Vagina (tissue), 2 donors: ENCODE measurements at regions not wholly inside any gene's neighbourhood (a gene's known extent, or its start where the extent isn't known, plus 50 kb on each side); places are given as distances from the start of the nearest gene placed in this dataset.

ENCODE experiments used
- DNase-seq, 2 donors: peaks; one replicate each; pipeline ENCODE4 v3.0.0-alpha.2; 2017; ENCODE audit errors: extremely low spot score in 2 of 2
- H3K27ac ChIP-seq: fragments of 200-600 bp; sonication (generic); one replicate; pipeline ENCODE4 v1.5.1; 2019
- H3K27me3 ChIP-seq: fragments of 200-600 bp; sonication (generic); one replicate; pipeline ENCODE4 v1.5.1; 2019
- H3K36me3 ChIP-seq, 2 donors: fragments of 200-600 bp; sonication (generic); one replicate each; pipeline ENCODE4 v1.5.1; 2017 to 2019
- H3K4me1 ChIP-seq: fragments of 200-600 bp; sonication (generic); one replicate; pipeline ENCODE4 v1.5.1; 2019
- H3K4me3 ChIP-seq, 2 donors: fragments of 200-600 bp; sonication (generic); 1 replicate in 1 of 2; 2 replicates in 1 of 2; pipeline ENCODE4 v1.5.1; 2016 to 2019
- H3K9me3 ChIP-seq: fragments of 200-600 bp; sonication (generic); one replicate; pipeline ENCODE4 v1.5.1; 2019
- POLR2A ChIP-seq, 2 donors: fragments of 450-650 bp; IDR thresholded peaks; one replicate each; pipeline ENCODE4 v1.6.1; 2017; ENCODE audit warnings: antibody characterized with exemption in 2 of 2, mild to moderate bottlenecking in 2 of 2, moderate library complexity in 2 of 2
- POLR2AphosphoS5 ChIP-seq, 2 donors: sonication (generic); formaldehyde crosslinking; IDR thresholded peaks; one replicate each; pipeline ENCODE4 v1.9.0; 2017; ENCODE audit warnings: antibody characterized with exemption in 2 of 2, mild to moderate bottlenecking in 2 of 2, low read depth in 1 of 2; ENCODE audit not compliant: insufficient read depth in 1 of 2
- intact Hi-C: fragments of 100-400 bp; cut with DNase I; formaldehyde crosslinking; loops from one replicate; pipeline ENCODE4 v1.15.1; 2023
- TF ChIP-seq, protein P1 (sequence below), 3 experiments: fragments of 450-650 bp in 2 of 3; fragments of 200-600 bp in 1 of 3; sonication (generic) in 1 of 3; IDR thresholded peaks; one replicate each; pipeline ENCODE4 v1.5.1; 2017 to 2019; ENCODE audit warnings: antibody characterized with exemption in 3 of 3, mild to moderate bottlenecking in 2 of 3, moderate library complexity in 2 of 3

DNA sequence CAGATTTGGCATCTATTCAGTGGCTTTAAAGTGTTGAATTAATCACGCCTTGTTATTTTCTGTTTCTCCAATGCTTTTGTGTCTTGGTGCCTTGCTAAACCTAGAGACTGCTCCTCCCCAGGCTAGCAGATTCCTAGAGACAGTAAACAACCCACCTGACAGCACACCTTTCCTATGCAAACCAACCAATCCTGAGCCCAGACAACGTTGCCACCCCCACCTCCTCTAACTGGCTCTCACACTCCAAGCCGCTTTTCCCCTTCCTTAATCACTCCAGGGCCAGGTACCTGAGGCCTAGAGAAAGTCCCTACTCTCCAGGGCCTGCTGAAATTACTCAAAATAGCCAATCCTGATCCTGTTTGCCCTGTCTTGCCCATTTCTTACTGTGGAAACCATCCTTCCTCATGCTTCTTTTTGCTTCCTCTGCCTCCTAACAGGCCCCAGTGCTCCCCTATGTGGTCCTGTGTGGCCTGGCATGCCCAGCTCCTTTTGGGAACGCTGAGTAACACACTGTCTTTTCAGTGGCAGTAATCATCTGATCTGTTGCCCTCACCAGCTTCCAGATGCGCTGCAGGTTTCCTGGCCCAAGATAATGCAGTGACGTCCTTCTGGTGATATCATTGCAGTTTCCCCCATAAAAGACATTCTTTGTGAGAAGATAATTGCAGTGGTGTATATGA, 53.4 kb downstream of the GAS1 start:
- TF ChIP-seq POLR2AphosphoS5 (IDR thresholded peaks at IDR 0.05; ENCODE audit: insufficient read depth in 1 of 2, low read depth in 1 of 2): no peak
- TF ChIP-seq, protein P1, sequence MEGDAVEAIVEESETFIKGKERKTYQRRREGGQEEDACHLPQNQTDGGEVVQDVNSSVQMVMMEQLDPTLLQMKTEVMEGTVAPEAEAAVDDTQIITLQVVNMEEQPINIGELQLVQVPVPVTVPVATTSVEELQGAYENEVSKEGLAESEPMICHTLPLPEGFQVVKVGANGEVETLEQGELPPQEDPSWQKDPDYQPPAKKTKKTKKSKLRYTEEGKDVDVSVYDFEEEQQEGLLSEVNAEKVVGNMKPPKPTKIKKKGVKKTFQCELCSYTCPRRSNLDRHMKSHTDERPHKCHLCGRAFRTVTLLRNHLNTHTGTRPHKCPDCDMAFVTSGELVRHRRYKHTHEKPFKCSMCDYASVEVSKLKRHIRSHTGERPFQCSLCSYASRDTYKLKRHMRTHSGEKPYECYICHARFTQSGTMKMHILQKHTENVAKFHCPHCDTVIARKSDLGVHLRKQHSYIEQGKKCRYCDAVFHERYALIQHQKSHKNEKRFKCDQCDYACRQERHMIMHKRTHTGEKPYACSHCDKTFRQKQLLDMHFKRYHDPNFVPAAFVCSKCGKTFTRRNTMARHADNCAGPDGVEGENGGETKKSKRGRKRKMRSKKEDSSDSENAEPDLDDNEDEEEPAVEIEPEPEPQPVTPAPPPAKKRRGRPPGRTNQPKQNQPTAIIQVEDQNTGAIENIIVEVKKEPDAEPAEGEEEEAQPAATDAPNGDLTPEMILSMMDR (IDR thresholded peaks at IDR 0.05): no peak
- TF ChIP-seq POLR2A (IDR thresholded peaks at IDR 0.05): no peak
- no peaks in the 10 kb centered on the region for H3K4me1 ChIP-seq
- H3K36me3 ChIP-seq: no peaks in the 10 kb centered on the region
- H3K27me3 ChIP-seq: no peaks in the 10 kb centered on the region
- no peak overlapping the region for H3K4me3 ChIP-seq
- intact Hi-C loops: no loop called here
- no peak for DNase-seq
- H3K9me3 ChIP-seq: no peaks in the 10 kb centered on the region
- no peak overlapping the region for H3K27ac ChIP-seq

DNA sequence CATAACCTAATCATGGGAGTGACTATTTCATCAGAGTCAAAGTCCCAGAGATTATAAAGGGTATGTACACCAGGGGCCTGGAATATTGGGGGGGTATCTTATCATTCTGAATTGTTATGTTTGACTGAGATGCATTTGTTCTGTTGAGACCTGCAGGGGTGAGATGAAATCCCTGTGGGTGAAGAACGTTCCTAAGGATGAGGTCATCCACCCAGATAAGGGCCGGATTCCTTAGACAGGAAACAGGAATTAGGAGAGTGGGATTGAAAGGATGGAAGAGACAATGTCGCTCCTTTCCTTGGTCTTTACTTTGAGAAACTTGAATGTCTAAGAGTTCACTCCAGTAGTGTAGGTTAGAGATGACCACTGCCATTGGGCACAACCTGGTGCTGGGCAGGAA, 54.7 kb downstream of the GAS1 start:
- no peaks in the 10 kb centered on the region for H3K4me1 ChIP-seq
- no peak for DNase-seq
- no peak overlapping the region for H3K27ac ChIP-seq
- H3K36me3 ChIP-seq: no peaks in the 10 kb centered on the region
- intact Hi-C loops: no loop called here
- no peak for TF ChIP-seq POLR2AphosphoS5 (IDR thresholded peaks at IDR 0.05; ENCODE audit: insufficient read depth in 1 of 2, low read depth in 1 of 2)
- TF ChIP-seq, protein P1 (IDR thresholded peaks at IDR 0.05): no peak
- TF ChIP-seq POLR2A (IDR thresholded peaks at IDR 0.05): no peak
- no peaks in the 10 kb centered on the region for H3K9me3 ChIP-seq
- H3K27me3 ChIP-seq: no peaks in the 10 kb centered on the region
- H3K4me3 ChIP-seq: no peak overlapping the region

DNA sequence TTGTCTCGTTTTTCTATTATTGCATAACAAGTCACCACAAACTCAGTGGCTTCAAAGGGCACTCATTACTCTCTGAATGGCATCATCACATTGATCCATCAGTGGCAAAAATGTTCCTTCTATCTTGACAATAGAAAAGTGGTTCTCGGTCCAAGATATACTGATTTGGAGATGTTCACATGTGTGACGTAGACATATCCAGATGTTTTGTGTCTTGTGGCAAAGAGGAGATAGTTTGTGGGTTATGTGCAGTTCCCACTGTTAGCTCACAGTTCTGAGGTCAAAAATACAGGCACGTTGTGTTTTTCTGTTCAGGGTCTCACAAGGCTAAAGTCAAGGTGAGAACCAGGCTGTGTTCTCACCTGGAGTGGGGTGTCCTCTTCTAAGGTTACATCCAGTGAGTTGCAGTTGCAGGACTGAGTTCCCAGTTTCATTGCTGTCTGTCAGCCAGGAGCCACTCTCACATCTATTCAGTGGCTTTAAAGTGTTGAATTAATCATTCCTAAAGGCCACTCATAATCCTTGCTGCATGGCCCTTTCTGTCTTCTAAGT, 55.3 kb downstream of the GAS1 start:
- no peaks in the 10 kb centered on the region for H3K27me3 ChIP-seq
- intact Hi-C loops: no loop called here
- H3K4me3 ChIP-seq: no peak overlapping the region
- H3K9me3 ChIP-seq: no peaks in the 10 kb centered on the region
- H3K36me3 ChIP-seq: no peaks in the 10 kb centered on the region
- no peak overlapping the region for H3K27ac ChIP-seq
- TF ChIP-seq POLR2AphosphoS5 (IDR thresholded peaks at IDR 0.05; ENCODE audit: insufficient read depth in 1 of 2, low read depth in 1 of 2) (no peak), POLR2A (IDR thresholded peaks at IDR 0.05) (no peak)
- TF ChIP-seq, protein P1 (IDR thresholded peaks at IDR 0.05): no peak
- no peaks in the 10 kb centered on the region for H3K4me1 ChIP-seq
- no peak for DNase-seq

DNA sequence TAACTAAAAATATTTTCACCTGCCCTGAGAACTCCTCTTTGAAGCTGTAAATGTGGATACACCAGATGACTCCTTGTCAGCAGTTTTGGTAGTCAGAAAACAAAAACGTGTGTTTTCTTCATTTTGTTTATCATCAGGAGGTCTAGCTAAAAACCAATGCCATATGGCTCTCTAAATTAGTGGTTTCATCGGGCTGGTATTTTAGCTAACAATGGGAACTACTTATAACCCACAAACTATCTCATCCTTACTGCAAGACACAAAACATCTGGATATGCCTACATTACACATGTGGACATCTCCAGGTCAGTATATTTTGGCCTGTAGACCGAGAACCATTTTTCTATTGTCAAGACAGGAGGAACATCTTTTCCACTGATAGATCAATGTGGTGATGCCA, 56.2 kb downstream of the GAS1 start:
- H3K36me3 ChIP-seq: no peaks in the 10 kb centered on the region
- no peaks in the 10 kb centered on the region for H3K4me1 ChIP-seq
- H3K27ac ChIP-seq: no peak overlapping the region
- intact Hi-C loops: no loop called here
- no peaks in the 10 kb centered on the region for H3K27me3 ChIP-seq
- no peaks in the 10 kb centered on the region for H3K9me3 ChIP-seq
- DNase-seq: no peak
- no peak overlapping the region for H3K4me3 ChIP-seq
- TF ChIP-seq, protein P1 (IDR thresholded peaks at IDR 0.05): no peak
- TF ChIP-seq POLR2AphosphoS5 (IDR thresholded peaks at IDR 0.05; ENCODE audit: insufficient read depth in 1 of 2, low read depth in 1 of 2) (no peak), POLR2A (IDR thresholded peaks at IDR 0.05) (no peak)

DNA sequence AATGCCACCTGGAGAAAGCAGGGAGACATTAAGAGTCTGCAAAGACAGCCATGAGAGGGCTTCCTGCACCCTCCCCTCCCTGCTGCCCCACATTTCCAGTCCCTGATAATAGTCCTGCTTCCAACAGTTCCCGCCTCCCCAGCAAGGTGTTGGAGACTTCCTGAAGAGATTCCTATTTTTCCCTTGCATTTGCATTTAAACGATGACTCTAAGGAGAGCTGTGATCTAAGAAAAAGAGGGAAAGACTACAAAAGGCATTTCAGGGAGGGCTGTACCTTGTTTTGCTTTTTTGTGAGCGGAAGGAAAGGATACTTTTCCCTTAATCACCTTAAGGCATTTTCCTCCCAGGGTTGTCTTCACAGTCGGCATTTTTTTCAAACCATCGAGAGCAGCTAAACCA, 62.1 kb downstream of the GAS1 start:
- no peak for DNase-seq
- Histone ChIP-seq H3K9me3 (no peaks in the 10 kb centered on the region), H3K27me3 (no peaks in the 10 kb centered on the region), H3K4me3 (no peak overlapping the region), H3K27ac (no peak overlapping the region), H3K4me1 (no peaks in the 10 kb centered on the region), H3K36me3 (no peaks in the 10 kb centered on the region)
- intact Hi-C loops: no loop called here
- TF ChIP-seq, protein P1 (IDR thresholded peaks at IDR 0.05): no peak
- no peak for TF ChIP-seq POLR2A (IDR thresholded peaks at IDR 0.05)
- no peak for TF ChIP-seq POLR2AphosphoS5 (IDR thresholded peaks at IDR 0.05; ENCODE audit: insufficient read depth in 1 of 2, low read depth in 1 of 2)
